ENCODE measurements at regions not wholly inside any gene's neighbourhood (a gene's known extent, or its start where the extent isn't known, plus 50 kb on each side); places are given as distances from the start of the nearest gene placed in this dataset.

DNA sequence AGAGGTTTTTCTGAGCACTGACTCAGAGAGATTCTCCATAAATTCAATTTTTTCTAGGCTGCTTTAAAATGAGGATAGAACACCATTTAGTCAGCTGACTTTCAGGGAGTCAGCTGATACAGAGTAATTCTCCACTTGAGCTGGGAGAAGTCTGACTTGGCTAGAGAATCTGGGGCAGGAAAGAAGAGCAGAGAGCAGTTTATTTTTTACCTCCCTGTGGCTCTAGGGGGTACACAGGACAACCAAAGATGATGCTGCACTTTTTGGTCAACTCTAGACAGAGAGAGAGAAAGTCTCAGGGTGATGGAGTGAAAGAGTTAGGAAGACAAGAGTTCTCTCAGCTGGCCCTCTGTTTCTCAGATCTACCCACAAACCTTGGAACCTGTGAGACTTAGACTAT, 67.3 kb upstream of the EED start:
- TF ChIP-seq POLR2A (IDR thresholded peaks at IDR 0.05) = no peak
- TF ChIP-seq, protein P1, sequence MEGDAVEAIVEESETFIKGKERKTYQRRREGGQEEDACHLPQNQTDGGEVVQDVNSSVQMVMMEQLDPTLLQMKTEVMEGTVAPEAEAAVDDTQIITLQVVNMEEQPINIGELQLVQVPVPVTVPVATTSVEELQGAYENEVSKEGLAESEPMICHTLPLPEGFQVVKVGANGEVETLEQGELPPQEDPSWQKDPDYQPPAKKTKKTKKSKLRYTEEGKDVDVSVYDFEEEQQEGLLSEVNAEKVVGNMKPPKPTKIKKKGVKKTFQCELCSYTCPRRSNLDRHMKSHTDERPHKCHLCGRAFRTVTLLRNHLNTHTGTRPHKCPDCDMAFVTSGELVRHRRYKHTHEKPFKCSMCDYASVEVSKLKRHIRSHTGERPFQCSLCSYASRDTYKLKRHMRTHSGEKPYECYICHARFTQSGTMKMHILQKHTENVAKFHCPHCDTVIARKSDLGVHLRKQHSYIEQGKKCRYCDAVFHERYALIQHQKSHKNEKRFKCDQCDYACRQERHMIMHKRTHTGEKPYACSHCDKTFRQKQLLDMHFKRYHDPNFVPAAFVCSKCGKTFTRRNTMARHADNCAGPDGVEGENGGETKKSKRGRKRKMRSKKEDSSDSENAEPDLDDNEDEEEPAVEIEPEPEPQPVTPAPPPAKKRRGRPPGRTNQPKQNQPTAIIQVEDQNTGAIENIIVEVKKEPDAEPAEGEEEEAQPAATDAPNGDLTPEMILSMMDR (IDR thresholded peaks at IDR 0.05) = no peak

Measured in uterus (tissue), 2 donors.